ENCODE measurements at regions not wholly inside any gene's neighbourhood (a gene's known extent, or its start where the extent isn't known, plus 50 kb on each side); places are given as distances from the start of the nearest gene placed in this dataset.

- H3K27ac ChIP-seq (replicated peaks), result no peak overlapping the region
- H3K27me3 ChIP-seq (ENCODE audit: insufficient read depth, poor library complexity, severe bottlenecking), result no peaks in the 10 kb centered on the region
- TF ChIP-seq REST (IDR thresholded peaks at IDR 0.05; ENCODE audit: insufficient replicate concordance, low read depth) (no peak), SPI1 (IDR thresholded peaks at IDR 0.05; ENCODE audit: borderline replicate concordance, low read depth) (0 out of 2 replicates have a peak, but pooled peaks have one; percentile 32)
- no peak for DNase-seq (ENCODE audit: low read depth in 1 of 2, low spot score in 1 of 2)
- no peak overlapping the region for H3K4me3 ChIP-seq (replicated peaks; ENCODE audit: insufficient read depth, low read length)
Observed at GRCh38 chr12:92029902-92030586, 115.6 kb downstream of the BTG1 start.

DNA sequence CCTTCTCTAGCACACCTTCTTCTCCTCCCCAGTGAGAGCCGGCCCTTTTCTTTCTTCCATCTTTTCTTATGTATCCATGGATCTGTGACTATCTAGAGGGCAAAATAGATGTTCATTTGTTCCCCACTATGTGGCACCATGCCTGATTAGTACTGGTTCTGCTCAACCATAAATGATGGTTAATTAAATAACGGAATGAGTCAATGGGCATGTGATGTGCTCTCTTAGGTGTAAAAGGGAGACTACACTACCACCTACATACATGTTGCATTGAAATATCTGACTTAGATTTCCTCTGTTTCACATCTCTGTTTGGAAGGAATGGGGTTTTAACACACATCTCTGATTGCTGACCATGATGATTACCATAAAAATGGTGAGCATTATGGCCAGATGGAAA, 116.5 kb downstream of the BTG1 start:
- no peak for DNase-seq (ENCODE audit: low read depth in 1 of 2, low spot score in 1 of 2)
- Histone ChIP-seq H3K4me3 (replicated peaks; ENCODE audit: insufficient read depth, low read length) (no peak overlapping the region), H3K27me3 (ENCODE audit: insufficient read depth, poor library complexity, severe bottlenecking) (no peaks in the 10 kb centered on the region), H3K27ac (replicated peaks) (no peak overlapping the region)
- TF ChIP-seq SPI1 (IDR thresholded peaks at IDR 0.05; ENCODE audit: borderline replicate concordance, low read depth) (no peak), POLR2AphosphoS5 (IDR thresholded peaks at IDR 0.05; ENCODE audit: low read depth) (no peak), REST (IDR thresholded peaks at IDR 0.05; ENCODE audit: insufficient replicate concordance, low read depth) (no peak), GABPA (IDR thresholded peaks at IDR 0.05; ENCODE audit: low read depth) (no peak)
- TF ChIP-seq, protein P1, sequence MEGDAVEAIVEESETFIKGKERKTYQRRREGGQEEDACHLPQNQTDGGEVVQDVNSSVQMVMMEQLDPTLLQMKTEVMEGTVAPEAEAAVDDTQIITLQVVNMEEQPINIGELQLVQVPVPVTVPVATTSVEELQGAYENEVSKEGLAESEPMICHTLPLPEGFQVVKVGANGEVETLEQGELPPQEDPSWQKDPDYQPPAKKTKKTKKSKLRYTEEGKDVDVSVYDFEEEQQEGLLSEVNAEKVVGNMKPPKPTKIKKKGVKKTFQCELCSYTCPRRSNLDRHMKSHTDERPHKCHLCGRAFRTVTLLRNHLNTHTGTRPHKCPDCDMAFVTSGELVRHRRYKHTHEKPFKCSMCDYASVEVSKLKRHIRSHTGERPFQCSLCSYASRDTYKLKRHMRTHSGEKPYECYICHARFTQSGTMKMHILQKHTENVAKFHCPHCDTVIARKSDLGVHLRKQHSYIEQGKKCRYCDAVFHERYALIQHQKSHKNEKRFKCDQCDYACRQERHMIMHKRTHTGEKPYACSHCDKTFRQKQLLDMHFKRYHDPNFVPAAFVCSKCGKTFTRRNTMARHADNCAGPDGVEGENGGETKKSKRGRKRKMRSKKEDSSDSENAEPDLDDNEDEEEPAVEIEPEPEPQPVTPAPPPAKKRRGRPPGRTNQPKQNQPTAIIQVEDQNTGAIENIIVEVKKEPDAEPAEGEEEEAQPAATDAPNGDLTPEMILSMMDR (IDR thresholded peaks at IDR 0.05; ENCODE audit: insufficient read depth, low read length), result no peak

GRCh38 chr12:92028441-92028709, 117.3 kb downstream of the BTG1 start:
- no peaks in the 10 kb centered on the region for H3K27me3 ChIP-seq (ENCODE audit: insufficient read depth, poor library complexity, severe bottlenecking)
- DNase-seq (ENCODE audit: low read depth in 1 of 2, low spot score in 1 of 2), result no peak

More at GRCh38 chr12:92028441-92028709, 117.3 kb downstream of the BTG1 start:
- TF ChIP-seq SPI1 (IDR thresholded peaks at IDR 0.05; ENCODE audit: borderline replicate concordance, low read depth) (no peak), POLR2AphosphoS5 (IDR thresholded peaks at IDR 0.05; ENCODE audit: low read depth) (no peak), GABPA (IDR thresholded peaks at IDR 0.05; ENCODE audit: low read depth) (no peak), REST (IDR thresholded peaks at IDR 0.05; ENCODE audit: insufficient replicate concordance, low read depth) (no peak)
- TF ChIP-seq, protein P1 (IDR thresholded peaks at IDR 0.05; ENCODE audit: insufficient read depth, low read length), result no peak
- Histone ChIP-seq H3K4me3 (replicated peaks; ENCODE audit: insufficient read depth, low read length) (no peak overlapping the region), H3K27ac (replicated peaks) (no peak overlapping the region)
